GM21528 (cell line): ENCODE measurements at regions not wholly inside any gene's neighbourhood (a gene's known extent, or its start where the extent isn't known, plus 50 kb on each side); places are given as distances from the start of the nearest gene placed in this dataset.

Experiments used
- ATAC-seq: cut with Tn5 transposase; IDR thresholded peaks from one replicate; pipeline ENCODE4 v1.9.1; 2021; ENCODE audit warnings: mild to moderate bottlenecking, moderate library complexity; ENCODE audit not compliant: unreplicated experiment, low FRiP score

GRCh38 chr2:60298006-60298696, 255.3 kb downstream of the BCL11A start:
- no peak for ATAC-seq

DNA sequence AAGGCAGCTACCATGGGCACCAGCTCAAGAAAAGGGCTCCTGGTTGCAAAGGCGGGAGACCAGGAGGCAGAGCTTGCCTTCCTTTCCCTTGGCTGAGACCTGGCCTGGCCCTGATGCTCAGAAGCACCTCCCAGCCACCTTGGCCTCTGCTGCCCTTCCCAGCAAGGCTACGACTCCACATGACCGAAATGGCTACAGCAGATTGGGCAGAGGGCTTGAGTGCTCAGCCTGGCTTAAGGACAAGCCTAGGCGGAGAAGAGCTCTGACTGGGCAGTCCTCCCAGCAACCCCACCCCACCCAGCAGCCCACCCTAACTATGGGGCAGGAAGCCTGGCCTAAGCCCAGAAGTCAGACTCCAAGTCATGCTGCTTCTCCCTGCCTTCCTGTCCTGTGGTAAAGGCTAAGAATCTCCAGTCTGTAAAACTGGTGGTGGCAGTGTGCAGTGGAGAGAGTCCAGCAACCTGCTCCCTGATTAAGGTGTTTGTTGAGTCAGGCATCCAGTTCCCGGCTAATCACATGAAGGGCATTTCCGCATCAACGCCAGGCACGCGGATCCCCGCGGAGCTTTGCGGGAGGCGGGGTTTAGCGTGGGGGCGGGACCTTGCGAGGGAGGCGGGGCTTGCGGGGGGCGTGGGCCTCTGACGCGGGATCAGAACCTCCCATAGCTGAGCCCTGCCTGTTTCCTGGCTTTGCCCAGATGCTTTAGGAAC, 256.0 kb downstream of the BCL11A start:
- no peak for ATAC-seq

DNA sequence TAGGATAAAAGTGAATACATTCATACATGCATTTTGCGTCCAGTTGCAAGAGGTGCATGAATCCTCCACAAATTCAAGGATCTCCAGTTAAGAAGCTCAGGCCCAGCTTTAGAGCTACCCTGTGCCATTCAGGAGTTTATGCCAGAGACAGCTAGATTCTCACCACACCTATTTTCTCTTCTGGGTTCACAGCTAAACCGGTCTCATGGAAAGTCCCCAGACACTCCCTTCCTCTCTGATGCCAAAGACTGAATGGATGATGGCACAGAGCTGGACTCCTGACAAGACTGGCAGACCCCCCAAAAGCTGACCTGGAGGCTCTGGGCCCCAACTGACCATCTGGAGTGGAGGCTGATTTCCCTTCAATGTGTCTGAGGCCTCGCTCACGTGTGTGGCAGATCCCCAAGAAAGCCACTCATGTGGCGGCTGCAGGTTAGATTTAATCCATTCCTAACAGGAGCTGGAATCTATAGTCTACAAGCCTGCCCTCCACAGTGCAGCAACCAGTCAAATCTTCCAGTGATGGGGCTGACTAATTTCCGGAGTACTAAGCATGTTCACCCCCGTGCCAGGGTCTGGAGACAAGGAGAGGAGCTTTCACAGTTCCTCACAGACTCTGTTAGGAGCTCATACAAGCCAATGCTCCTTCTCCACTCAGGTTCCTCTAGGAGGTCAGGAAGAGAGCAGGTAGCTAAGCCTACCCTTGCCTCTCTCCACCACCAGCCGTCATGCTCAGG, 257.1 kb downstream of the BCL11A start:
- no peak for ATAC-seq

- ATAC-seq, result no peak
Measured at GRCh38 chr2:60295636-60295962, 257.9 kb downstream of the BCL11A start.

- ATAC-seq, result no peak
Measured at GRCh38 chr2:60294901-60295635, 258.4 kb downstream of the BCL11A start.

GRCh38 chr2:60292242-60292641, 261.2 kb downstream of the BCL11A start:
- no peak for ATAC-seq

DNA sequence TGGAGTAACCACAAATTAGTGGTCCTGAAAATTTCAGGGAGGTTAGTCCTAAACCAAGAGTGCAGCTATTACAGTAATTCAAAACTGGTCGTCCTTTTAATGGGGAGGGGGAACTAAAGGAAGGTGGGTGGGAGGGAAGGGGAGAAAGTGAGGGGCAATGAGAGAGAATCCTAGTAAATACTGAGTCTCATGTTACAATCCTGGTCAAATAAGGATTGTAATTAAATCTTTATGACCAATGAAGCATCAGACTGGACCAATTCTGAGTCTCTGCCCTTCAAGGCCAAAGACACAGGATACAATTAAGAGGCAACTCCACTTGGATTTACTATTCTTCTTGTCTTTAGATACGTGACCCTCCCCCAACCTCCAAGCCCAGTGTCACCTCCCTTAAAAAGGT, 262.9 kb downstream of the BCL11A start:
- no peak for ATAC-seq

- ATAC-seq, result no peak
Measured at GRCh38 chr2:60285626-60286316, 267.7 kb downstream of the BCL11A start.

- ATAC-seq, result no peak
Measured at GRCh38 chr2:60283626-60284025, 269.8 kb downstream of the BCL11A start.

DNA sequence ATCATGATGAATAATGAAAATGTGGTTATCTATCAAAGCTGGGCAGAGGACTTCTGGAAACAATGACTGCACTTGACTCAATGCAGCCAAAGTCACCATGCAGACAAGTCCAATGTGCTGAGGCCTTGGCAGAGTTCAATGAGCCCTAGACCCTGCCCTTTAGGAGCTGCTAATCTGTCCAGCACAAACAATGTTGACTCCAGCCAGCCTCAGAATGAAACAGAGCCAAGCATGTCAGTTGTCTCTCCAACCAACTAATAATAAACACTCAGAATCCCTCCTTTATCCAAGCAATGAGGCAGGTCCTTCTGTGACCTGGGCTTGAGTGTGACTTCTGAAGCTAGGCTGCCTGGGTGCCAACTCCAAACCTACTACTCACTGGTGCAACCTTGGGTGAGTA, 270.6 kb downstream of the BCL11A start:
- ATAC-seq, result no peak

GRCh38 chr2:60281730-60282129, 271.7 kb downstream of the BCL11A start:
- no peak for ATAC-seq

DNA sequence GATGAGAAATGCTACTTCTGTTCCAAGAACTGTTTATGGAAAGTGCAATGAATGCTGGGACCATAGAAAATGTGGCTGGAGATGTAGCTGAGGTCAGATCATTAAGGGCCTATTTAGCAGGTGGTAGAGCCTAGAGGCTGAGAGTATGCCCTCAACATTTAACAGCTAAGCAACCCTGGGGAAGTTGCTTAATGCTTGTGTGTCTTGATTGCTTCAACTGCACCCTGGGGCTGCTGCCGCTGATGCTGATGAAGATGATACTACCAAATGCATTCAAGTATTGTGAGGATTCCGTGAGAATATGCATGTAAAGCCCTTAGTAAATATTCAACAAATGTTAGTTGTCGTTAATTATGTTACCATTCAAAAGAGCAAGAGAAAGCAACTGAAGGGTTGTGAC, 273.2 kb downstream of the BCL11A start:
- ATAC-seq, result no peak

DNA sequence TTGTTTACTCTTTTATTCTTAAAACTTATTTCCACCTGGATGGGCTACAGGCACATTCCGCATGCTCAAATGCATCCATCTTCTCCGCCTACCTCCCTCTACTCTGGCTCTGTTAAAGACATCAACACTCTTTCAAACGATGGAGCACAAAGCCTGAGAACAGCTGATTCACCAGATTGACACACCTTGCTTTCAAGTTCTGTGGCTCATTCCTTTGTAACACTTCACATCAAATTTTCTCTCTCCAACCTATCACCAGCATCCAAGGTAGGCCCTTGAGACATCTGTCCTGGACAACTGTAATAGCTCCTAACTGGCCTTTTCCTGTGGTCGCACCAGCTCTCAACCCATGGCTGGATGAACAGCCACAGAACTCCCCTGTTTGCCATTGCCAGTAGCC, 274.5 kb downstream of the BCL11A start:
- ATAC-seq, result no peak

DNA sequence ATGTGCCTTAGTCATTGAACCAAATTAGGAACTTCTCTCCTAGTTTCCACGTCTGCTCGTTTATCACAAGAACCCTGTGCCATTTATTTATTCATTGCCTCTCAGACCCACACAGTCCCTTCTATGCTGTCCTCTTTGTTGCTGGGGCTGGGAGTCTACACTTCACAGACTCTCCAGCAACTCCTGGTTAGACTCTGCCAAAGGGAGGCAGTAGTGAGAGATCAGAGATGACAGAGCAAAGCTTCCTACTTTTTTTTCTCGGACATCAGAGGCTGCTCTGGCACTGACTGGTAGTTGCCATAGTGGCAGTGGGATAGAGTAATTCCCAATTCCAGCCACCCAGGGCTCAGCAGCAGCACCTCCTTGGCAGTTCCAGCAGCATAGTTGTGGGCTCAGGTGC, 277.5 kb downstream of the BCL11A start:
- ATAC-seq, result no peak

- ATAC-seq, result no peak
Measured at GRCh38 chr2:60273836-60274235, 279.6 kb downstream of the BCL11A start.

- ATAC-seq, result no peak
Measured at GRCh38 chr2:60271713-60272112, 281.7 kb downstream of the BCL11A start.

DNA sequence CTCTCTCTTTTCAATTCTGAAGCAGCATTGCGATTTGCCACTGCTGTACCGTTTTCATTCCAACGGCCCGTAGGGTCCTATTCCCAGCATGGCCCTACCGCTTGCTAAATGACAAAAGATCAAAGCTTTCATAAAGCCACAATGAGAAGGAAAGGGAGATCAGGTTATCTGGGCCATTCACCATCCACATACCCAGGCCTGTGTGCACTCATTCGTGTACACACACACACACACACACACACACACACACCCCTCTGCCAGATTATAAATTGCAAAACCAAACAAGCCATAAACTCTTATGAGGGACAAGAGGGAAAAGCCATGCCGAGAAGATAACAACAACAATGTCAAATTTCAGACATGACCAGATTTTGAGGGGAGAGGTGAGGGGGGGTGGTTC, 282.3 kb downstream of the BCL11A start:
- ATAC-seq, result no peak

DNA sequence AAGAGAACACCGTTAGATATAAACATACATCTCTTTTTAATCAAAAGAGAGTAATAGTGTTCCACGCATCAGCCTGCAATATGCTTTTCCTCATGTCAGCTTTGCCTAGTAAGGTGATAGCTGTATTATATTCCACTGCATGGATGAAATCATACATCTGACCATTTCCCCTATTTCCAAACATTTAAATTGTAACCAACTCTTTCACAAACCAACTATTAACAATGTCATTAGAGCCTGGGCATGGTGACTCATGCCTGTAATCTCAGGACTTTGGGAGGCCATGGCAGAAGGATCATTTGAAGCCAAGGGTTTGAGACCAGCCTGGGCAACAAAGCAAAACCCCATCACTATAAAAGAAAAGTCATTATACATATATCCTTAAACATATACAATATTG, 284.8 kb downstream of the BCL11A start:
- no peak for ATAC-seq

DNA sequence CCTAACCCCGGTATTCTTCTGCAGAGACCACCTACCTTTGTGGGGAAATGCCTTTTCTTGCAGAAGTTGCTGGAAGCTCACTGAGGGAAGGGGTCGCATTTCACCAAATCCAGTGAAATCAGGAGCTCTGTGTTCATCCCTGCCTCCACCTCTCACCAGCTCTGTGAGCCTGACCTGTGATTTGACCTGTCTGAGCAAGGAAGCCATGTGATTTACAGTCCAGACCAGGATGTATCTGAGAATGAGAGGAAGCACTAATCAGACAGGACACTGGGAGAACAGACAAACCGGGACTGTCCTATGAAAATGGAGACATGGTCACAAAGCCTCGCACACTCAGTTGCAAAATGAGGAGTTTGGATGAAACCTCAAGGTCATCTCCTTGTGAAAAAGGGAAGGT, 285.4 kb downstream of the BCL11A start:
- ATAC-seq, result no peak

- ATAC-seq, result no peak
Measured at GRCh38 chr2:60267122-60267521, 286.3 kb downstream of the BCL11A start.

DNA sequence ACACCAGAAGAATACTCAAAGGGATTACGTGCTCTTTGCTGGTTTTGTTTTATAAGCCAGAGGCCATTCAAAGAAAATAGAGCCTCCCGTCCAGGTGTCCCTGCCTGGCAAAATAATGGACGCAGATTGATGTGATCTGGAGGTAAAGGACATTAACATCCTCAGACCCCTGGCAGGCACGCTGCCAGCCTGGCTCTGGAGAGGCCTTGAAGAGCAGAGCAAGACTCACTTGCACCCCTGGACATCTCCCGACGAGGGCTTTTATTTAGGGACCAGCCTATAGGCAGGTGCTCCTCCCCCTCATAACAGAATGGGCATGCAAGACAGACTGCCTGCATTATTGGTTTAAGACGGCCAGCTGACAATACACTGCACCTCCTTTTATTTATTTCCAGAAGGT, 291.3 kb downstream of the BCL11A start:
- ATAC-seq, result no peak
